Prostate gland (tissue), 2 donors: ENCODE measurements at regions not wholly inside any gene's neighbourhood (a gene's known extent, or its start where the extent isn't known, plus 50 kb on each side); places are given as distances from the start of the nearest gene placed in this dataset.

Experiments used
- DNase-seq: peaks from one replicate; pipeline ENCODE4 v3.0.0-alpha.2; 2019; ENCODE audit warnings: low spot score
- H3K27ac ChIP-seq, 2 donors: fragments of 200-600 bp; sonication (generic); 2 replicates each; pipeline ENCODE4 v1.5.1; 2017 to 2019
- H3K27me3 ChIP-seq: fragments of 200-600 bp; sonication (generic); replicated peaks from 2 replicates; pipeline ENCODE4 v1.5.1; 2019; ENCODE audit not compliant: insufficient read depth
- H3K36me3 ChIP-seq, 2 donors: fragments of 200-600 bp; sonication (generic); 1 replicate in 1 of 2; 2 replicates in 1 of 2; pipeline versions ENCODE4 v1.5.1 to v1.8.1; 2017 to 2019
- H3K4me1 ChIP-seq: fragments of 200-600 bp; sonication (generic); replicated peaks from 2 replicates; pipeline ENCODE4 v1.5.1; 2019
- H3K4me3 ChIP-seq, 2 donors: fragments of 200-600 bp; sonication (generic); 2 replicates each; pipeline ENCODE4 v1.5.1; 2017 to 2019
- H3K9me3 ChIP-seq: fragments of 200-600 bp; sonication (generic); 2 replicates; pipeline ENCODE4 v1.5.1; 2017
- CTCF ChIP-seq, 4 experiments: fragments of 200-600 bp in 2 of 4; fragments of 450-650 bp in 2 of 4; sonication (generic) in 2 of 4; IDR thresholded peaks; 1 replicate in 3 of 4; 2 replicates in 1 of 4; pipeline ENCODE4 v1.5.1; 2016 to 2019; ENCODE audit warnings: antibody characterized with exemption in 4 of 4, mild to moderate bottlenecking in 2 of 4, moderate library complexity in 2 of 4
- POLR2A ChIP-seq: fragments of 450-650 bp; IDR thresholded peaks from one replicate; pipeline ENCODE4 v1.6.1; 2016; ENCODE audit warnings: antibody characterized with exemption, mild to moderate bottlenecking
- POLR2AphosphoS5 ChIP-seq: sonication (generic); formaldehyde crosslinking; IDR thresholded peaks from one replicate; pipeline ENCODE4 v1.6.1; 2017; ENCODE audit warnings: antibody characterized with exemption
- WGBS: methylation state at CpG from one replicate; pipeline ENCODE4 v1.1.5; 2018; 5-methylcytosine and 5-hydroxymethylcytosine counted together
- intact Hi-C: fragments of 100-400 bp; cut with DNase I; formaldehyde crosslinking; loops from one replicate; pipeline ENCODE4 v1.14.2; 2022

GRCh38 chr2:134014196-134014960 lies 239.5 kb upstream of the MGAT5 start:
- Histone ChIP-seq H3K4me3 (no peak overlapping the region), H3K4me1 (no peaks in the 10 kb centered on the region), H3K27ac (no peak overlapping the region), H3K9me3 (no peaks in the 10 kb centered on the region), H3K27me3 (no peaks in the 10 kb centered on the region), H3K36me3 (no peaks in the 10 kb centered on the region)
- TF ChIP-seq CTCF (IDR thresholded peaks at IDR 0.05) = no peak
- TF ChIP-seq POLR2A = no peak
- TF ChIP-seq POLR2AphosphoS5 = no peak
- 84% methylated on average over 3 of the region's 3 CpGs for WGBS
- intact Hi-C loops = no loop called here
- no peak for DNase-seq

GRCh38 chr2:134019871-134020270 lies 234.0 kb upstream of the MGAT5 start:
- no peaks in the 10 kb centered on the region for H3K9me3 ChIP-seq
- no peak overlapping the region for H3K27ac ChIP-seq
- H3K4me3 ChIP-seq = no peak overlapping the region
- DNase-seq = no peak
- intact Hi-C loops = no loop called here
- H3K36me3 ChIP-seq = no peaks in the 10 kb centered on the region
- TF ChIP-seq CTCF (IDR thresholded peaks at IDR 0.05) (no peak), POLR2AphosphoS5 (no peak)
- H3K4me1 ChIP-seq = no peaks in the 10 kb centered on the region
- no peaks in the 10 kb centered on the region for H3K27me3 ChIP-seq
- 77% methylated on average over 2 of the region's 2 CpGs for WGBS

- Histone ChIP-seq H3K4me1 (no peaks in the 10 kb centered on the region), H3K27me3 (no peaks in the 10 kb centered on the region), H3K4me3 (no peak overlapping the region), H3K36me3 (no peaks in the 10 kb centered on the region), H3K27ac (no peak overlapping the region), H3K9me3 (no peaks in the 10 kb centered on the region)
- intact Hi-C loops = no loop called here
- no peak for TF ChIP-seq POLR2A
- TF ChIP-seq POLR2AphosphoS5 = no peak
- no peak for TF ChIP-seq CTCF (IDR thresholded peaks at IDR 0.05)
- 58% methylated on average over 3 of the region's 3 CpGs for WGBS
- DNase-seq = no peak
These were observed 233.3 kb upstream of the MGAT5 start for GRCh38 chr2:134020608-134021007.

GRCh38 chr2:134021830-134022524 lies 231.9 kb upstream of the MGAT5 start:
- DNase-seq = no peak
- WGBS = 82% methylated on average over 5 of the region's 5 CpGs
- Histone ChIP-seq H3K9me3 (no peaks in the 10 kb centered on the region), H3K4me1 (no peaks in the 10 kb centered on the region), H3K27me3 (no peaks in the 10 kb centered on the region), H3K27ac (no peak overlapping the region), H3K36me3 (no peaks in the 10 kb centered on the region), H3K4me3 (no peak overlapping the region)
- TF ChIP-seq POLR2AphosphoS5 (no peak), POLR2A (no peak), CTCF (IDR thresholded peaks at IDR 0.05) (no peak)
- intact Hi-C loops = no loop called here

DNA sequence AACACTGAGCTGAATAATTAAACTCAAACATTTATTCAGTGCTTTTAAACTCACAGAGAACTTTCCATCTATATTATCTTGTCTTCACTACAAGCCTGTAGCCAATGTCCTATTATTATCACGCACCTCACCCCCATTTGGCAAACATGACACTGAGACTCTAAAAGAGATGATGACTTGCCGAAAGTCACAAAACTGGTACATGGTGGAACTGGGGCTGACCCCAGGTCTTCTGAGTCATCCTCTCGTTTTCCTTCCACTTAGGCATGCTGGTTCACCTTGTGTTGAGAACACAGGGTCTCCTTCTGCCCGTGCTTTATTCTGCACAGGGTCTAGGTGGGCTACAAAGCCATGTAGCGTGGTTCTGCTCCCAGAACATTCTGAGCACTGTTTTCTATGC lies 230.0 kb upstream of the MGAT5 start:
- H3K4me3 ChIP-seq = no peak overlapping the region
- H3K4me1 ChIP-seq = no peaks in the 10 kb centered on the region
- TF ChIP-seq POLR2A (no peak), CTCF (IDR thresholded peaks at IDR 0.05) (no peak), POLR2AphosphoS5 (no peak)
- no peak for DNase-seq
- no peak overlapping the region for H3K27ac ChIP-seq
- 89% methylated on average over 5 of the region's 5 CpGs for WGBS
- no peaks in the 10 kb centered on the region for H3K9me3 ChIP-seq
- no peaks in the 10 kb centered on the region for H3K27me3 ChIP-seq
- intact Hi-C loops = no loop called here
- no peaks in the 10 kb centered on the region for H3K36me3 ChIP-seq
